ENCODE measurements at regions not wholly inside any gene's neighbourhood (a gene's known extent, or its start where the extent isn't known, plus 50 kb on each side); places are given as distances from the start of the nearest gene placed in this dataset.

- TF ChIP-seq CTCF (IDR thresholded peaks at IDR 0.05) (no peak), POLR2A (IDR thresholded peaks at IDR 0.05) (no peak)
These were observed 456.4 kb downstream of the CCSER2 start for GRCh38 chr10:84784749-84785148.
